DOHH2 (cell line): ENCODE measurements at regions not wholly inside any gene's neighbourhood (a gene's known extent, or its start where the extent isn't known, plus 50 kb on each side); places are given as distances from the start of the nearest gene placed in this dataset.

Experiments used
- H3F3A ChIP-seq: fragments of 200-600 bp; sonication (generic), shearing (Covaris generic); 2 replicates; pipeline ENCODE4 v1.6.0; 2016; ENCODE audit warnings: antibody characterized with exemption, mild to moderate bottlenecking; ENCODE audit not compliant: control insufficient read depth, insufficient read depth
- H3K27ac ChIP-seq: fragments of 200-600 bp; sonication (generic); 2 replicates; pipeline ENCODE4 v1.5.1; 2014; ENCODE audit warnings: low read depth, mild to moderate bottlenecking, low read length, moderate library complexity
- H3K27me3 ChIP-seq: fragments of 200-600 bp; sonication (generic); 2 replicates; pipeline ENCODE4 v1.6.1; 2014; ENCODE audit warnings: mild to moderate bottlenecking, low read length, mixed read lengths; ENCODE audit not compliant: control insufficient read depth
- H3K36me3 ChIP-seq: fragments of 200-600 bp; sonication (generic); 2 replicates; pipeline ENCODE4 v1.6.1; 2014; ENCODE audit warnings: mild to moderate bottlenecking, low read length, moderate library complexity, mixed read lengths; ENCODE audit not compliant: control insufficient read depth
- H3K4me1 ChIP-seq: fragments of 200-600 bp; sonication (generic); 2 replicates; pipeline ENCODE4 v1.6.1; 2014; ENCODE audit warnings: mild to moderate bottlenecking, low read length, mixed read lengths; ENCODE audit not compliant: control insufficient read depth
- H3K4me2 ChIP-seq: fragments of 200-600 bp; sonication (generic); 2 replicates; pipeline ENCODE4 v1.6.0; 2014; ENCODE audit warnings: mild to moderate bottlenecking, low read length, moderate library complexity
- H3K4me3 ChIP-seq: fragments of 200-600 bp; sonication (generic); 2 replicates; pipeline ENCODE4 v1.5.1; 2014; ENCODE audit warnings: mild to moderate bottlenecking, low read length, mixed read lengths
- H3K79me2 ChIP-seq: fragments of 200-600 bp; sonication (generic); 2 replicates; pipeline ENCODE4 v1.6.1; 2014; ENCODE audit warnings: mild to moderate bottlenecking, low read length, mixed read lengths; ENCODE audit not compliant: control insufficient read depth
- H3K9me2 ChIP-seq: fragments of 200-600 bp; sonication (generic); replicated peaks from 2 replicates; pipeline ENCODE4 v1.6.1; 2014; ENCODE audit warnings: mild to moderate bottlenecking, low read length, mixed read lengths; ENCODE audit not compliant: control insufficient read depth
- H3K9me3 ChIP-seq: fragments of 200-600 bp; sonication (generic); 2 replicates; pipeline ENCODE4 v1.6.1; 2014; ENCODE audit warnings: antibody characterized with exemption, low read length, mixed read lengths; ENCODE audit not compliant: control insufficient read depth, insufficient read depth
- H4K20me1 ChIP-seq: fragments of 200-600 bp; sonication (generic); 2 replicates; pipeline ENCODE4 v1.6.0; 2014; ENCODE audit warnings: low read depth, mild to moderate bottlenecking, antibody characterized with exemption, low read length, moderate library complexity; ENCODE audit not compliant: control insufficient read depth, insufficient read depth
- EZH2phosphoT487 ChIP-seq: fragments of 200-600 bp; sonication (generic); IDR thresholded peaks from 2 replicates; pipeline ENCODE4 v1.6.1; 2017; ENCODE audit warnings: borderline replicate concordance, mild to moderate bottlenecking, antibody characterized with exemption, low read length, moderate library complexity, mixed read lengths
- TF ChIP-seq, protein P1 (sequence below): fragments of 200-600 bp; sonication (generic); IDR thresholded peaks from one replicate; pipeline ENCODE4 v1.5.1; 2014; ENCODE audit warnings: antibody characterized with exemption, mild to moderate bottlenecking, low read depth, low read length; ENCODE audit not compliant: poor library complexity, severe bottlenecking

DNA sequence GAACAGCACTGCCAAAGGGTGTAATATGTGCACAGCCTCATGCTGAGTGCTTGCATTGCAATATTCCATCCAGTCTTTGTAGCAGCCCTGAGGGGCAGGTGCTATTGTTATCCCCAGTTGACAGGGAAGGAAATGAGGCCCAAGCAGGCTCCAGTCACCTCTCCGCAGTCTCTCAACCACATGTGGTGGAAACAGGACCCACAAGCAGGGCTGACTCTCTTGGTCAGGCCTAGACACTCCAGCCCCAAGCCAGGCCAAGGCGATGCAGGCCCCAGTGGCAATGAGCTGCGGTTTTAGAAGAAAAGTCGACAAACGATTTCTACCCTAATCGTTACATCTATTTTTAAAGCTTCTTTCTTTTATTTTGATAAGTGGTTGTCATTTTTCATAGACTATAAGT lies 52.6 kb upstream of the GADD45A start:
- Histone ChIP-seq H3K27ac (no peak overlapping the region), H3K79me2 (no peaks in the 10 kb centered on the region), H3K4me1 (0 out of 2 replicates have a peak, but pooled peaks cover 2% of the 10 kb centered on the region), H3K9me2 (no peaks in the 10 kb centered on the region), H3K27me3 (peaks cover 2% of the 10 kb centered on the region; the same call in 1 of the 2 replicates), H3K4me3 (no peak overlapping the region), H3K4me2 (no peak overlapping the region), H4K20me1 (no peaks in the 10 kb centered on the region), H3K9me3 (no peaks in the 10 kb centered on the region), H3K36me3 (no peaks in the 10 kb centered on the region), H3F3A (no peaks in the 10 kb centered on the region)
- TF ChIP-seq, protein P1, sequence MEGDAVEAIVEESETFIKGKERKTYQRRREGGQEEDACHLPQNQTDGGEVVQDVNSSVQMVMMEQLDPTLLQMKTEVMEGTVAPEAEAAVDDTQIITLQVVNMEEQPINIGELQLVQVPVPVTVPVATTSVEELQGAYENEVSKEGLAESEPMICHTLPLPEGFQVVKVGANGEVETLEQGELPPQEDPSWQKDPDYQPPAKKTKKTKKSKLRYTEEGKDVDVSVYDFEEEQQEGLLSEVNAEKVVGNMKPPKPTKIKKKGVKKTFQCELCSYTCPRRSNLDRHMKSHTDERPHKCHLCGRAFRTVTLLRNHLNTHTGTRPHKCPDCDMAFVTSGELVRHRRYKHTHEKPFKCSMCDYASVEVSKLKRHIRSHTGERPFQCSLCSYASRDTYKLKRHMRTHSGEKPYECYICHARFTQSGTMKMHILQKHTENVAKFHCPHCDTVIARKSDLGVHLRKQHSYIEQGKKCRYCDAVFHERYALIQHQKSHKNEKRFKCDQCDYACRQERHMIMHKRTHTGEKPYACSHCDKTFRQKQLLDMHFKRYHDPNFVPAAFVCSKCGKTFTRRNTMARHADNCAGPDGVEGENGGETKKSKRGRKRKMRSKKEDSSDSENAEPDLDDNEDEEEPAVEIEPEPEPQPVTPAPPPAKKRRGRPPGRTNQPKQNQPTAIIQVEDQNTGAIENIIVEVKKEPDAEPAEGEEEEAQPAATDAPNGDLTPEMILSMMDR = no peak
- TF ChIP-seq EZH2phosphoT487 = no peak

DNA sequence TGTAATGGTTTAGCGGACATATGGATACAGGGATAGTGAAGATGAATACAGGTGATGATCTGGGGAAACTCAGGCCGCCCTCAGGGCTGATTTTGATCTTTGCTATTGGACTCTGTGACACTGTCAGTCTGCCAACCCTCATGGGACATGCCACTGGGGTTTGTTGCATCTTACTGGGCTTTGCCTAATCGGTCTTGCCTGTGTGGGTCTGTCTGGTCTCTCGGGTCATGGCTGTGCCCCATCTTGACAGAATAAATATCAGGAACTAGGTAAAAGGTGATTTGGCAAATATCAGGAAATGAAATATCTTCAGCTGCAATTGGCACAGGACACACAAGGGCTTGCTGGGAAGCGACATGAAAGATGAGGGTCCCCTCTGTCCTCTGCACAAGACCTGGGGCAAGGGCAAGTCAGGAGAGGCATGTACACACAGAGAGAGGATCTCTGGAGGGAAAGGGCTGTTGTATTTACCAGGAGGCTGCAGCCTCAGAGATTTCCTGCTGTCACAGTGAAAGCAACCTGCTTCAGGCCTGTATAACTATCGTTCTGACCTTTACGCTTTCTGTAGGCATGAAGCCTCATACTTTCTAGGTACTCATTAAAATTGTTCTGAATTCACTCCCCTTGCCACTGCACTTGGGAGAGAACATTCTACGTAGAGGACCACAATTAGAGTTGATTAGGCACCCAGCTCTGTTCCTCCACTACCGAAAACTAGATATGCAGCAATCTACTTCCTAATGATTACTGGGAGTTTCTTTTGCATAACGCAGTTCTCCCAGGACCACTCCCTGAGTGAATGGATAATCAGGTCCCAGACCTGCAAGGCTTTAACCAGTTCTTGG lies 52.0 kb upstream of the GADD45A start:
- Histone ChIP-seq H3K36me3 (no peaks in the 10 kb centered on the region), H3K4me2 (no peak overlapping the region), H3K27me3 (peaks cover 2% of the 10 kb centered on the region; the same call in 1 of the 2 replicates), H3K9me2 (no peaks in the 10 kb centered on the region), H3K4me3 (no peak overlapping the region), H3K79me2 (no peaks in the 10 kb centered on the region), H3K9me3 (no peaks in the 10 kb centered on the region), H4K20me1 (no peaks in the 10 kb centered on the region), H3K4me1 (0 out of 2 replicates have a peak, but pooled peaks cover 2% of the 10 kb centered on the region), H3K27ac (no peak overlapping the region), H3F3A (no peaks in the 10 kb centered on the region)
- TF ChIP-seq EZH2phosphoT487 = no peak
- TF ChIP-seq, protein P1 = no peak

DNA sequence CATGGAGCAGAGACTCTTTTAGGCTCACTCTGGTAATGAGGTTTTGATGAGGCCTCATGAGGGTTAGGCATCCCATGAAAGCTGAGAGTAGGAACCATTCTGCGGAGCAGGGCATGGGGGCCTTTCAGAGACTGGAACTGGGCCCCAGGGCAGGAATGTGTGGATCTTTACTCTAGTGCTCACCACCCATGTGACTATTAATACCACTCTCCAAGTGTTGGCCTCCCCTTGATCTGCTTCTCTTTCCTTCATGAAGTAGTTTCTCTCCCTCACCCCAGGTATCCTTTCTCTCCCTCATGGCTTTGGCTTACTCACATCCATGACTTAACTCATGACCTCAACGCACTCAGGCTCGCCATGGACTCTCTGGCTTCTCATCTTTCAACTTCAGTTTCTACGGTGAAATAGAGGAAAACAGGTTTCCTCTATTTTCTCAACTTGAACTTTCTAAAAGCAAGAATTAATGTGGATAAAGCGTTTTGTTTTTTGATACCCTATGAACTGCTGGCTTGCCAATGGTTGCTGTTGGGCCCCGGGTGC lies 50.5 kb upstream of the GADD45A start:
- Histone ChIP-seq H3K4me3 (no peak overlapping the region), H3K9me3 (no peaks in the 10 kb centered on the region), H3K27ac (no peak overlapping the region), H3K9me2 (no peaks in the 10 kb centered on the region), H4K20me1 (no peaks in the 10 kb centered on the region), H3K36me3 (no peaks in the 10 kb centered on the region), H3K4me2 (no peak overlapping the region), H3K27me3 (peaks cover 2% of the 10 kb centered on the region; the same call in 1 of the 2 replicates), H3K4me1 (0 out of 2 replicates have a peak, but pooled peaks cover 2% of the 10 kb centered on the region), H3F3A (no peaks in the 10 kb centered on the region), H3K79me2 (no peaks in the 10 kb centered on the region)
- TF ChIP-seq EZH2phosphoT487 = no peak
- TF ChIP-seq, protein P1 = no peak
